Large intestine (tissue), 3 donors: ENCODE measurements at regions not wholly inside any gene's neighbourhood (a gene's known extent, or its start where the extent isn't known, plus 50 kb on each side); places are given as distances from the start of the nearest gene placed in this dataset.

Source experiments
- DNase-seq, 2 donors: peaks; one replicate each; pipeline versions ENCODE4 v3.0.0 to v3.0.0-alpha.2; 2013
- H3K27ac ChIP-seq: one replicate; pipeline ENCODE4 v1.5.1; 2013; ENCODE audit warnings: low read length
- H3K27me3 ChIP-seq: 2 replicates; pipeline ENCODE4 v1.6.1; 2013; ENCODE audit warnings: low read length; ENCODE audit not compliant: control insufficient read depth, insufficient read depth
- H3K36me3 ChIP-seq: 2 replicates; pipeline ENCODE4 v1.6.1; 2013; ENCODE audit warnings: low read length; ENCODE audit not compliant: control insufficient read depth, insufficient read depth
- H3K4me1 ChIP-seq: one replicate; pipeline ENCODE4 v1.6.1; 2013; ENCODE audit warnings: low read length; ENCODE audit not compliant: control insufficient read depth, insufficient read depth
- H3K4me3 ChIP-seq: one replicate; pipeline ENCODE4 v1.5.1; 2013; ENCODE audit warnings: low read length
- H3K9me3 ChIP-seq: one replicate; pipeline ENCODE4 v1.6.1; 2013; ENCODE audit warnings: mild to moderate bottlenecking, low read depth, low read length, moderate library complexity; ENCODE audit not compliant: control insufficient read depth
- WGBS: methylation state at CpG from one replicate; pipeline ENCODE4 v1.1.5; 2013; ENCODE audit warnings: low lambda C conversion rate; ENCODE audit not compliant: insufficient coverage; 5-methylcytosine and 5-hydroxymethylcytosine counted together

- H3K4me3 ChIP-seq, result no peak overlapping the region
- DNase-seq, result no peak
- H3K9me3 ChIP-seq, result no peaks in the 10 kb centered on the region
- H3K36me3 ChIP-seq, result no peaks in the 10 kb centered on the region
- H3K4me1 ChIP-seq, result no peaks in the 10 kb centered on the region
- no peak overlapping the region for H3K27ac ChIP-seq
- no CpG with 5 or more reads among the region's 2 CpGs for WGBS
- H3K27me3 ChIP-seq, result no peaks in the 10 kb centered on the region
These were observed 107.2 kb upstream of the DYNLRB2 start for GRCh38 chr16:80433623-80434022.

GRCh38 chr16:80427795-80428194 lies 113.0 kb upstream of the DYNLRB2 start:
- Histone ChIP-seq H3K27ac (no peak overlapping the region), H3K4me1 (no peaks in the 10 kb centered on the region), H3K27me3 (no peaks in the 10 kb centered on the region), H3K9me3 (no peaks in the 10 kb centered on the region), H3K4me3 (no peak overlapping the region), H3K36me3 (no peaks in the 10 kb centered on the region)
- WGBS, result no CpG with 5 or more reads among the region's 2 CpGs
- DNase-seq, result no peak

GRCh38 chr16:80418517-80419355 lies 122.1 kb upstream of the DYNLRB2 start:
- Histone ChIP-seq H3K4me3 (no peak overlapping the region), H3K27ac (no peak overlapping the region), H3K4me1 (no peaks in the 10 kb centered on the region), H3K36me3 (no peaks in the 10 kb centered on the region), H3K9me3 (no peaks in the 10 kb centered on the region), H3K27me3 (no peaks in the 10 kb centered on the region)
- no peak for DNase-seq
- WGBS, result no CpG with 5 or more reads among the region's 8 CpGs

GRCh38 chr16:80417706-80418271 lies 123.0 kb upstream of the DYNLRB2 start:
- Histone ChIP-seq H3K4me3 (no peak overlapping the region), H3K4me1 (no peaks in the 10 kb centered on the region), H3K9me3 (no peaks in the 10 kb centered on the region), H3K27me3 (no peaks in the 10 kb centered on the region), H3K27ac (no peak overlapping the region), H3K36me3 (no peaks in the 10 kb centered on the region)
- DNase-seq, result no peak
- WGBS, result no CpG with 5 or more reads among the region's 4 CpGs

- no peaks in the 10 kb centered on the region for H3K36me3 ChIP-seq
- no peaks in the 10 kb centered on the region for H3K27me3 ChIP-seq
- no peaks in the 10 kb centered on the region for H3K4me1 ChIP-seq
- H3K9me3 ChIP-seq, result no peaks in the 10 kb centered on the region
- H3K4me3 ChIP-seq, result no peak overlapping the region
- no CpG with 5 or more reads among the region's 1 CpG for WGBS
- DNase-seq, result no peak
- no peak overlapping the region for H3K27ac ChIP-seq
These were observed 132.8 kb upstream of the DYNLRB2 start for GRCh38 chr16:80408014-80408413.

- DNase-seq, result no peak
- Histone ChIP-seq H3K27ac (no peak overlapping the region), H3K9me3 (no peaks in the 10 kb centered on the region), H3K36me3 (no peaks in the 10 kb centered on the region), H3K4me1 (no peaks in the 10 kb centered on the region), H3K27me3 (no peaks in the 10 kb centered on the region), H3K4me3 (no peak overlapping the region)
- WGBS, result 67% methylated on average over 1 of the region's 3 CpGs
These were observed 133.4 kb upstream of the DYNLRB2 start for GRCh38 chr16:80407265-80407987.

GRCh38 chr16:80404847-80405246 lies 135.9 kb upstream of the DYNLRB2 start:
- Histone ChIP-seq H3K4me3 (no peak overlapping the region), H3K4me1 (no peaks in the 10 kb centered on the region), H3K36me3 (no peaks in the 10 kb centered on the region), H3K27me3 (no peaks in the 10 kb centered on the region), H3K27ac (no peak overlapping the region), H3K9me3 (no peaks in the 10 kb centered on the region)
- DNase-seq, result no peak

- Histone ChIP-seq H3K4me3 (no peak overlapping the region), H3K4me1 (no peaks in the 10 kb centered on the region), H3K36me3 (no peaks in the 10 kb centered on the region), H3K27ac (no peak overlapping the region), H3K27me3 (no peaks in the 10 kb centered on the region), H3K9me3 (no peaks in the 10 kb centered on the region)
- 85% methylated on average over 2 of the region's 3 CpGs for WGBS
- DNase-seq, result no peak
These were observed 136.9 kb upstream of the DYNLRB2 start for GRCh38 chr16:80403894-80404293.

GRCh38 chr16:80390871-80391489 lies 149.8 kb upstream of the DYNLRB2 start:
- Histone ChIP-seq H3K4me3 (no peak overlapping the region), H3K27me3 (no peaks in the 10 kb centered on the region), H3K4me1 (no peaks in the 10 kb centered on the region), H3K27ac (no peak overlapping the region), H3K36me3 (no peaks in the 10 kb centered on the region), H3K9me3 (no peaks in the 10 kb centered on the region)
- DNase-seq, result no peak
- no CpG with 5 or more reads among the region's 5 CpGs for WGBS

GRCh38 chr16:80390046-80390445 lies 150.7 kb upstream of the DYNLRB2 start:
- WGBS, result 89% methylated on average over 3 of the region's 4 CpGs
- no peaks in the 10 kb centered on the region for H3K27me3 ChIP-seq
- H3K4me3 ChIP-seq, result no peak overlapping the region
- H3K36me3 ChIP-seq, result no peaks in the 10 kb centered on the region
- H3K4me1 ChIP-seq, result no peaks in the 10 kb centered on the region
- no peak overlapping the region for H3K27ac ChIP-seq
- no peaks in the 10 kb centered on the region for H3K9me3 ChIP-seq
- DNase-seq, result no peak
